Ovary (tissue), 3 donors: ENCODE measurements at regions not wholly inside any gene's neighbourhood (a gene's known extent, or its start where the extent isn't known, plus 50 kb on each side); places are given as distances from the start of the nearest gene placed in this dataset.

Experiments used
- EP300 ChIP-seq: sonication (generic); formaldehyde crosslinking; IDR thresholded peaks from one replicate; pipeline ENCODE4 v1.6.1; 2017; ENCODE audit warnings: antibody characterized with exemption
- POLR2A ChIP-seq: fragments of 450-650 bp; IDR thresholded peaks from one replicate; pipeline ENCODE4 v1.6.1; 2017; ENCODE audit warnings: antibody characterized with exemption, mild to moderate bottlenecking, moderate library complexity
- TF ChIP-seq, protein P1 (sequence below), 3 donors: fragments of 450-650 bp in 2 of 3; fragments of 200-600 bp in 1 of 3; IDR thresholded peaks; one replicate each; pipeline versions ENCODE4 v1.5.1 to v1.8.0; 2016 to 2022; ENCODE audit warnings: antibody characterized with exemption in 3 of 3, mild to moderate bottlenecking in 1 of 3
- donor health status: DM: no; HTN: no; CAD: no.

DNA sequence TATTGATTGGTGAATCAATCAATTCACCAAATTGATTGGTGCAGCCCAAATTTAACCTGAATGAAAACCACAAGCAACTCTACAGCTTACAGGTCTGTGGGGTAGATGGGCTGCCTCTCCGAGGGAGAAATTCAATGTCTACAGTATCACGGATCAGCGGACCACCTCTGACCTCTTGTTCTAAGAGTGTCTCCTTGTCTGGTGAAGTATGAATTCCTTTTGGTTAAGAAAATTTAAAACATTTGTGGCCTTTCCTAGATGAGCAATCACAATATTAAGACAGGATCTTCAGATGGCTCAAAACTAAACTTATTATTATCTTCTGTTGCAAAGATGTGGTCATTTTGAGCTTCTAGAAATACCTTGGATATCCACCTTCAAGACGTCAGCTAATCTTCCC, 153.3 kb downstream of the IL15 start:
- TF ChIP-seq, protein P1, sequence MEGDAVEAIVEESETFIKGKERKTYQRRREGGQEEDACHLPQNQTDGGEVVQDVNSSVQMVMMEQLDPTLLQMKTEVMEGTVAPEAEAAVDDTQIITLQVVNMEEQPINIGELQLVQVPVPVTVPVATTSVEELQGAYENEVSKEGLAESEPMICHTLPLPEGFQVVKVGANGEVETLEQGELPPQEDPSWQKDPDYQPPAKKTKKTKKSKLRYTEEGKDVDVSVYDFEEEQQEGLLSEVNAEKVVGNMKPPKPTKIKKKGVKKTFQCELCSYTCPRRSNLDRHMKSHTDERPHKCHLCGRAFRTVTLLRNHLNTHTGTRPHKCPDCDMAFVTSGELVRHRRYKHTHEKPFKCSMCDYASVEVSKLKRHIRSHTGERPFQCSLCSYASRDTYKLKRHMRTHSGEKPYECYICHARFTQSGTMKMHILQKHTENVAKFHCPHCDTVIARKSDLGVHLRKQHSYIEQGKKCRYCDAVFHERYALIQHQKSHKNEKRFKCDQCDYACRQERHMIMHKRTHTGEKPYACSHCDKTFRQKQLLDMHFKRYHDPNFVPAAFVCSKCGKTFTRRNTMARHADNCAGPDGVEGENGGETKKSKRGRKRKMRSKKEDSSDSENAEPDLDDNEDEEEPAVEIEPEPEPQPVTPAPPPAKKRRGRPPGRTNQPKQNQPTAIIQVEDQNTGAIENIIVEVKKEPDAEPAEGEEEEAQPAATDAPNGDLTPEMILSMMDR (IDR thresholded peaks at IDR 0.05), result no peak
- no peak for TF ChIP-seq POLR2A
- TF ChIP-seq EP300, result no peak
